Activated naive CD4-positive, alpha-beta T cell treated with anti-CD3 and anti-CD28 coated beads, Interleukin-2, amount 50 U/mL, for 72 hours (primary cell): ENCODE measurements at regions not wholly inside any gene's neighbourhood (a gene's known extent, or its start where the extent isn't known, plus 50 kb on each side); places are given as distances from the start of the nearest gene placed in this dataset.
A peak's percentile ranks its signal among the peaks of the same experiment; 100 is the strongest.

Experiments
- ATAC-seq, 2 donors: fragments of 150-1000 bp; cut with Tn5 transposase; 2 replicates each; pipeline ENCODE4 v1.10.0; 2021; ENCODE audit warnings: mild to moderate bottlenecking in 2 of 2, moderate library complexity in 2 of 2
- DNase-seq, 2 donors: peaks; one replicate each; pipeline ENCODE4 v3.0.0; 2021 to 2022; ENCODE audit warnings: low spot score in 2 of 2
- H3K27ac Mint-ChIP-seq, 2 donors: one replicate each; pipeline ENCODE4 v1.8.0; 2022; ENCODE audit warnings: mild to moderate bottlenecking in 2 of 2, mixed read lengths in 2 of 2
- H3K36me3 Mint-ChIP-seq, 2 donors: one replicate each; pipeline ENCODE4 v1.8.0; 2022; ENCODE audit warnings: mixed read lengths in 2 of 2
- H3K9me3 Mint-ChIP-seq, 2 donors: one replicate each; pipeline ENCODE4 v1.8.0; 2022; ENCODE audit warnings: mixed read lengths in 2 of 2

GRCh38 chr17:77723071-77723908 is 235.2 kb upstream of the TNRC6C start:
- Mint-ChIP-seq H3K27ac (no peak overlapping the region), H3K36me3 (peaks cover 0 to 6% of the 10 kb centered on the region in 2 donors), H3K9me3 (peaks cover 5 to 12% of the 10 kb centered on the region in 2 donors)
- ATAC-seq (no peak), DNase-seq (no peak)

- peak overlapping the region in 1 of 2 donors; percentile 20 for H3K27ac Mint-ChIP-seq
- no peaks in the 10 kb centered on the region for H3K36me3 Mint-ChIP-seq
- DNase-seq = peak in 1 of 2 donors; percentile 48
- no peak for ATAC-seq
- peaks cover 0 to 3% of the 10 kb centered on the region in 2 donors for H3K9me3 Mint-ChIP-seq
Observed at GRCh38 chr17:77723909-77724875, 234.3 kb upstream of the TNRC6C start.

- H3K27ac Mint-ChIP-seq = peak overlapping the region in 1 of 2 donors; percentile 20
- ATAC-seq (no peak), DNase-seq (peak in 1 of 2 donors; percentile 28)
- peaks cover 0 to 8% of the 10 kb centered on the region in 2 donors for H3K9me3 Mint-ChIP-seq
- no peaks in the 10 kb centered on the region for H3K36me3 Mint-ChIP-seq
Observed at GRCh38 chr17:77724876-77725615, 233.5 kb upstream of the TNRC6C start.

- Mint-ChIP-seq H3K27ac (no peak overlapping the region), H3K9me3 (peaks cover 4 to 11% of the 10 kb centered on the region in 2 donors), H3K36me3 (no peaks in the 10 kb centered on the region)
- ATAC-seq (no peak), DNase-seq (peak in 1 of 2 donors; percentile 40)
Observed at GRCh38 chr17:77725846-77726245, 232.7 kb upstream of the TNRC6C start.

- no peak for ATAC-seq
- DNase-seq = peak in 1 of 2 donors; percentile 7
- Mint-ChIP-seq H3K9me3 (peaks cover 4 to 11% of the 10 kb centered on the region in 2 donors), H3K36me3 (no peaks in the 10 kb centered on the region), H3K27ac (no peak overlapping the region)
Observed at GRCh38 chr17:77726549-77727006, 231.9 kb upstream of the TNRC6C start.

GRCh38 chr17:77727037-77727615 is 231.4 kb upstream of the TNRC6C start:
- ATAC-seq = no peak
- DNase-seq = peak in 1 of 2 donors; percentile 6
- Mint-ChIP-seq H3K27ac (no peak overlapping the region), H3K9me3 (peaks cover 4 to 11% of the 10 kb centered on the region in 2 donors), H3K36me3 (no peaks in the 10 kb centered on the region)

GRCh38 chr17:77728474-77728795 is 230.1 kb upstream of the TNRC6C start:
- no peak for ATAC-seq
- H3K9me3 Mint-ChIP-seq = peaks cover 9 to 17% of the 10 kb centered on the region in 2 donors
- peaks cover 8 to 10% of the 10 kb centered on the region in 2 donors for H3K36me3 Mint-ChIP-seq
- no peak overlapping the region for H3K27ac Mint-ChIP-seq
- DNase-seq = peak in 1 of 2 donors; percentile 18

- Mint-ChIP-seq H3K36me3 (peaks cover 12 to 15% of the 10 kb centered on the region in 2 donors), H3K9me3 (peaks cover 9 to 21% of the 10 kb centered on the region in 2 donors), H3K27ac (no peak overlapping the region)
- DNase-seq (peak in 1 of 2 donors; percentile 11), ATAC-seq (no peak)
Observed at GRCh38 chr17:77728871-77729270, 229.6 kb upstream of the TNRC6C start.

- Mint-ChIP-seq H3K36me3 (peaks cover 15 to 16% of the 10 kb centered on the region in 2 donors), H3K9me3 (peaks cover 9 to 21% of the 10 kb centered on the region in 2 donors), H3K27ac (no peak overlapping the region)
- peak in 1 of 2 donors; percentile 3 for DNase-seq
- no peak for ATAC-seq
Observed at GRCh38 chr17:77729587-77729986, 228.9 kb upstream of the TNRC6C start.

- H3K9me3 Mint-ChIP-seq = peaks cover 9 to 21% of the 10 kb centered on the region in 2 donors
- no peak for ATAC-seq
- peaks cover 15 to 16% of the 10 kb centered on the region in 2 donors for H3K36me3 Mint-ChIP-seq
- no peak for DNase-seq
- H3K27ac Mint-ChIP-seq = no peak overlapping the region
Observed at GRCh38 chr17:77730376-77730775, 228.1 kb upstream of the TNRC6C start.

- Mint-ChIP-seq H3K27ac (no peak overlapping the region), H3K36me3 (peaks cover 15 to 16% of the 10 kb centered on the region in 2 donors), H3K9me3 (peaks cover 9 to 21% of the 10 kb centered on the region in 2 donors)
- ATAC-seq = no peak
- DNase-seq = peak in 1 of 2 donors; percentile 26
Observed at GRCh38 chr17:77733576-77734296, 224.8 kb upstream of the TNRC6C start.

- no peak for ATAC-seq
- H3K36me3 Mint-ChIP-seq = peaks cover 15 to 16% of the 10 kb centered on the region in 2 donors
- H3K9me3 Mint-ChIP-seq = peaks cover 9 to 21% of the 10 kb centered on the region in 2 donors
- peak in 1 of 2 donors; percentile 44 for DNase-seq
- no peak overlapping the region for H3K27ac Mint-ChIP-seq
Observed at GRCh38 chr17:77734371-77735080, 224.0 kb upstream of the TNRC6C start.

GRCh38 chr17:77735081-77735565 is 223.4 kb upstream of the TNRC6C start:
- Mint-ChIP-seq H3K36me3 (peaks cover 15 to 16% of the 10 kb centered on the region in 2 donors), H3K9me3 (peaks cover 9 to 15% of the 10 kb centered on the region in 2 donors)
- DNase-seq = no peak

GRCh38 chr17:77735566-77736198 is 222.8 kb upstream of the TNRC6C start:
- no peak overlapping the region for H3K27ac Mint-ChIP-seq
- ATAC-seq (no peak), DNase-seq (peak in 1 of 2 donors; percentile 6)
- H3K36me3 Mint-ChIP-seq = peaks cover 15 to 16% of the 10 kb centered on the region in 2 donors
- peaks cover 5 to 11% of the 10 kb centered on the region in 2 donors for H3K9me3 Mint-ChIP-seq

More at GRCh38 chr17:77735081-77735565, 223.4 kb upstream of the TNRC6C start:
- ATAC-seq = no peak
- no peak overlapping the region for H3K27ac Mint-ChIP-seq
